ENCODE measurements at regions not wholly inside any gene's neighbourhood (a gene's known extent, or its start where the extent isn't known, plus 50 kb on each side); places are given as distances from the start of the nearest gene placed in this dataset.

- H3K36me3 ChIP-seq = no peaks in the 10 kb centered on the region
- no peak overlapping the region for H3K27ac ChIP-seq
- no peak for DNase-seq (ENCODE audit: low spot score in 2 of 2)
- no peaks in the 10 kb centered on the region for H3K4me1 ChIP-seq
- H3K9me3 ChIP-seq = no peaks in the 10 kb centered on the region
- no peak overlapping the region for H3K4me3 ChIP-seq
- WGBS = 72% methylated on average over 4 of the region's 4 CpGs
- TF ChIP-seq EP300 (IDR thresholded peaks at IDR 0.05) (no peak), POLR2A (IDR thresholded peaks at IDR 0.05) (no peak), POLR2AphosphoS5 (IDR thresholded peaks at IDR 0.05) (no peak)
- TF ChIP-seq, protein P1, sequence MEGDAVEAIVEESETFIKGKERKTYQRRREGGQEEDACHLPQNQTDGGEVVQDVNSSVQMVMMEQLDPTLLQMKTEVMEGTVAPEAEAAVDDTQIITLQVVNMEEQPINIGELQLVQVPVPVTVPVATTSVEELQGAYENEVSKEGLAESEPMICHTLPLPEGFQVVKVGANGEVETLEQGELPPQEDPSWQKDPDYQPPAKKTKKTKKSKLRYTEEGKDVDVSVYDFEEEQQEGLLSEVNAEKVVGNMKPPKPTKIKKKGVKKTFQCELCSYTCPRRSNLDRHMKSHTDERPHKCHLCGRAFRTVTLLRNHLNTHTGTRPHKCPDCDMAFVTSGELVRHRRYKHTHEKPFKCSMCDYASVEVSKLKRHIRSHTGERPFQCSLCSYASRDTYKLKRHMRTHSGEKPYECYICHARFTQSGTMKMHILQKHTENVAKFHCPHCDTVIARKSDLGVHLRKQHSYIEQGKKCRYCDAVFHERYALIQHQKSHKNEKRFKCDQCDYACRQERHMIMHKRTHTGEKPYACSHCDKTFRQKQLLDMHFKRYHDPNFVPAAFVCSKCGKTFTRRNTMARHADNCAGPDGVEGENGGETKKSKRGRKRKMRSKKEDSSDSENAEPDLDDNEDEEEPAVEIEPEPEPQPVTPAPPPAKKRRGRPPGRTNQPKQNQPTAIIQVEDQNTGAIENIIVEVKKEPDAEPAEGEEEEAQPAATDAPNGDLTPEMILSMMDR (IDR thresholded peaks at IDR 0.05) = no peak
- peaks cover 6% of the 10 kb centered on the region for H3K27me3 ChIP-seq
Observed at GRCh38 chr12:131507094-131507493, 203.8 kb upstream of the SFSWAP start.

DNA sequence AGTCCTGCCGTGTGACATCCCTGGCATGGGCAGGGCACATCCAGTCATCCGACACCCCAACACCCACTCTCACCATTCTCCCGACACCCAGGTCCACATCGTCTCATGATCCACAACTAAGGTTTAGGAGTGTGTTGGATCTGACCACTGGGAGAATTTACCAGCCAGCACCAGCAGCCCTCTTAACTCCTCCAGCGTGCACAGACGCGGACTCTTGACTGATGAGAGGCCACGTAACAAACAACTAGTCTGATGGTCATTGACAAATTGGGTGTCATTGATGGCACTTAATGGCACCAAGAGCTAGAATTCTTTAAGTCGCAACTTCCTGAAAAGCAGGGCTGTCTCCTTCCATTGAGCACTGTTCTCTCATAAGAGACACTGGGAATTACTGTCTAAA is 203.0 kb upstream of the SFSWAP start:
- 81% methylated on average over 9 of the region's 9 CpGs for WGBS
- DNase-seq (ENCODE audit: low spot score in 2 of 2) = no peak
- no peaks in the 10 kb centered on the region for H3K9me3 ChIP-seq
- TF ChIP-seq POLR2A (IDR thresholded peaks at IDR 0.05) (no peak), POLR2AphosphoS5 (IDR thresholded peaks at IDR 0.05) (no peak), EP300 (IDR thresholded peaks at IDR 0.05) (no peak)
- TF ChIP-seq, protein P1 (IDR thresholded peaks at IDR 0.05) = no peak
- no peaks in the 10 kb centered on the region for H3K36me3 ChIP-seq
- no peak overlapping the region for H3K4me3 ChIP-seq
- no peak overlapping the region for H3K27ac ChIP-seq
- H3K27me3 ChIP-seq = peaks cover 6% of the 10 kb centered on the region
- no peaks in the 10 kb centered on the region for H3K4me1 ChIP-seq

GRCh38 chr12:131509701-131510100 is 201.2 kb upstream of the SFSWAP start:
- 72% methylated on average over 7 of the region's 7 CpGs for WGBS
- H3K27me3 ChIP-seq = peaks cover 6% of the 10 kb centered on the region
- no peaks in the 10 kb centered on the region for H3K36me3 ChIP-seq
- H3K4me3 ChIP-seq = no peak overlapping the region
- no peak for DNase-seq (ENCODE audit: low spot score in 2 of 2)
- H3K27ac ChIP-seq = no peak overlapping the region
- TF ChIP-seq EP300 (IDR thresholded peaks at IDR 0.05) (no peak), POLR2AphosphoS5 (IDR thresholded peaks at IDR 0.05) (no peak), POLR2A (IDR thresholded peaks at IDR 0.05) (no peak)
- TF ChIP-seq, protein P1 (IDR thresholded peaks at IDR 0.05) = no peak
- H3K9me3 ChIP-seq = no peaks in the 10 kb centered on the region
- H3K4me1 ChIP-seq = no peaks in the 10 kb centered on the region

- no peak for DNase-seq (ENCODE audit: low spot score in 2 of 2)
- Histone ChIP-seq H3K4me3 (no peak overlapping the region), H3K36me3 (no peaks in the 10 kb centered on the region), H3K27me3 (peaks cover 6% of the 10 kb centered on the region), H3K4me1 (no peaks in the 10 kb centered on the region), H3K9me3 (no peaks in the 10 kb centered on the region), H3K27ac (no peak overlapping the region)
- no peak for TF ChIP-seq EP300 (IDR thresholded peaks at IDR 0.05)
- TF ChIP-seq POLR2A (IDR thresholded peaks at IDR 0.05) = no peak
- no peak for TF ChIP-seq POLR2AphosphoS5 (IDR thresholded peaks at IDR 0.05)
- TF ChIP-seq, protein P1 (IDR thresholded peaks at IDR 0.05) = no peak
- WGBS = 35% methylated on average over 4 of the region's 4 CpGs
Observed at GRCh38 chr12:131510431-131510830, 200.5 kb upstream of the SFSWAP start.

DNA sequence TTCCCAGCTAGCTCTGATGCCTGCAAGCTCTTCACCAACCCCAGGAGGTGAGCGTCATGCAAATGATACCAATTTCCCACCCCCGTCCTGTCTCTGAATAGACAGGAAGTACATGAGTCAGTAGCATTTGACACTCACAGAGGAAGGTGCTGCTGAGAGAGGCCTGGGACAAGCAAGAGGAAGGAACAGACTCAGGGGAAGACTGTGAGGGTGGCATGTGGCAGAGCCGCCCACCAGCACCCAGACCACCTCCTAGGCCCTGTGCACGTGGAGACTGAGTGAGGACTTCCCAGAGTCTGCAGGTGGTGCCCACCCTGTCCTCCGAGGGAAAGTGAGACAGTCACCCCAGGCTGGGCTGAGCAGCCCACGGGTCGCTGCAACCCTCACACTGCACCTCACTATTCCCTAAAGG is 199.5 kb upstream of the SFSWAP start:
- TF ChIP-seq POLR2AphosphoS5 (IDR thresholded peaks at IDR 0.05) (no peak), EP300 (IDR thresholded peaks at IDR 0.05) (no peak), POLR2A (IDR thresholded peaks at IDR 0.05) (no peak)
- TF ChIP-seq, protein P1 (IDR thresholded peaks at IDR 0.05) = no peak
- no peaks in the 10 kb centered on the region for H3K4me1 ChIP-seq
- no peak overlapping the region for H3K27ac ChIP-seq
- no peak overlapping the region for H3K4me3 ChIP-seq
- WGBS = 55% methylated on average over 4 of the region's 7 CpGs
- H3K9me3 ChIP-seq = no peaks in the 10 kb centered on the region
- no peaks in the 10 kb centered on the region for H3K36me3 ChIP-seq
- no peak for DNase-seq (ENCODE audit: low spot score in 2 of 2)
- peaks cover 6% of the 10 kb centered on the region for H3K27me3 ChIP-seq

Data from suprapubic skin (tissue), 4 donors.